Stimulated activated CD8-positive, alpha-beta memory T cell treated with anti-CD3 and anti-CD28 coated beads, Interleukin-7, amount 100 ng/mL, for 48 hours (primary cell): ENCODE measurements at regions not wholly inside any gene's neighbourhood (a gene's known extent, or its start where the extent isn't known, plus 50 kb on each side); places are given as distances from the start of the nearest gene placed in this dataset.

Experiments used
- DNase-seq, 2 donors: peaks; one replicate each; pipeline ENCODE4 v3.0.0-alpha.2; 2020; ENCODE audit warnings: low read depth in 1 of 2; ENCODE audit errors: extremely low read depth in 1 of 2

DNA sequence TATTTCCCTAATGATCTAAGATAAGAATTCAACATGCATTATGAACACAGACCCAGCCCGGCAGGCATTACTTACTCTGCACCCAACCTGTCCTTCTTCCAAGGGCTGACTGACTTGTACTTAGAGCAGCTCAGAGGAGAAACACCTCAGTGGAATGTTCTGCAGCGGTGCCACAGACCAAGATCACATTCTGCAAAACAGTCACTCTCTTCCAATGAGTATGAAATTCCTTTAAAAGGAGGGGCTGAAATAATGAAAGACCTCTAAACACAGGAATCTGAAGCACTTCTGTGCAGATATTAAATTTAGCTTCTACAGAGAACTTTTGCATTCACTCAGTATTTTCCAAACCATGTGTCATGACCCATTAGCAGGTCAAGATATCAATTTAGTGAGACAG is 172.9 kb downstream of the ZDHHC21 start:
- no peak for DNase-seq

GRCh38 chr9:14517154-14517906 is 175.9 kb downstream of the ZDHHC21 start:
- DNase-seq, result no peak

GRCh38 chr9:14516656-14517055 is 176.6 kb downstream of the ZDHHC21 start:
- DNase-seq, result no peak

GRCh38 chr9:14515571-14516198 is 177.5 kb downstream of the ZDHHC21 start:
- no peak for DNase-seq

- no peak for DNase-seq
Observed at GRCh38 chr9:14515049-14515448, 178.2 kb downstream of the ZDHHC21 start.

DNA sequence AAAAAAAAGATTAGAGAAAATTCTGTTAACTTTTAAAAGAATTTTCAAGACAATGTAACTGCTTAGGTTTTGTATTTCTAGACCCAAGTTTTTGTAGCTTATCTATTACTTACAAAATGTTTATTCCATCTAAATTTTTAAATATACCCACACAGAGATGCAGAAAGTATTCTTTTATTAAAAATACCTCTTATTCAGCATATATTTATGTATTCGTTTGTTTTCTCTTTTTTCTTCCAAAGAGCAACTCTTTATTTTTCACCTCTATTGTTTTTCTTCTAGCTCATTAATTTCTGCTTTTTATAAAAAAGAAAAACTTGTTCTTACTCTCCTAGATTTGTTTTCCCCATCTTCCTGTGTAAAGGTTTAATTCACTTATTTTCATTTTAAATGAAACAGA is 180.3 kb downstream of the ZDHHC21 start:
- DNase-seq, result no peak

DNA sequence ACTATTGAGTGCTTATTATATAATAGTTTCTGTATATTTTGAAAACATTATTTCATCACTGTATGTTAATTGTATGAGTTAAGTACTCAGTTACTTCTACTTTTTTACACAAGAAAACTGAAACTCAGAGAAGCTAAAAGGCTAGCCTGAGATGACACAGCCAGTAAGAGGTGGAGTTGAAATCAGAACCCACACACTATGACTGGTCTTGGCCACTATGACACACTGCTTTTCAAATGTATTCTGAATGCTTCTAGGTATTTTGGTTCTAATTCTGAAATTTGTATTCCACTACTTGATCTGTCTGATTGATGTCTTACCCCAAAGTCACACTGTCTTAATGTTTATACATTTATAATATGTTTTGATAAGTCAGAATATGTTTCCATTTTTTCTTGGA is 181.8 kb downstream of the ZDHHC21 start:
- no peak for DNase-seq

GRCh38 chr9:14508884-14509283 is 184.3 kb downstream of the ZDHHC21 start:
- DNase-seq, result no peak

DNA sequence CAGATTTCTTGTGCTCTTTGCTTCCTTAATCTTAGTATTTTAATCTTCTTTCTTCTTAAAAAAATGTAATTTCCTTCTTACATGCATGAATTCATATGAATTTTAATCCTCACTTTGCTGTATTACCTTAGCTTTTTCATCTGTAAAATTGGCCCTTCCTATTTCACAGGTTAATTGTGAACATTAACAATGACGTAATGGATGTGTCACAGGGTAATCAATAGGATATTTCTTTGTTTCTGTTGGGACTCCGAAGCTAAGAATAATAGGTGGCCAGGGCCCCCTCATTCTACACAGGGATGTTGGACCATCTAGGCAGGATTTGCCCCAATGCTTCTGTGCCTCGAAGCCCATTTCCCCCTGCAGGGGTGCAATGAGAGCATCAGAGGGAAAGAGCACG is 187.4 kb upstream of the NFIB start:
- no peak for DNase-seq

- no peak for DNase-seq
Observed at GRCh38 chr9:14500705-14501104, 186.8 kb upstream of the NFIB start.

DNA sequence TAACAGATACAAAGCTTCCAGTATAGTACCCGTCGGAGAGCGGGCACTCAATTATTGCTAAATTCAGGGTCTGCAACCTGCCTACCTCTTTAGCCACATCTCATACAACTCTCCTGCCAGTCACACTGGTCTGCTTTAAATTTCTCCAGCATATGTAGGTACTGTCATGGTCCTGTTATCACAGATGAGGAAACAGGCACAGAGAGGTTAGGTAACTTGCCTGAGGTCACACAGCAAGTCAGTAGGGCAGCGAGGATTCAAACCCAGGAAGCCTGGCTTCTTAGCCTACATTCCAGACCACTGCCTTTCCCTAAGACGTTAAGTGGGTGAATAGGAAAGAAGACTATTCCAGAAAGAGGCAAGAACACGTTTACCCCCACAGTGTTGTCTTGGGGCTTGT is 186.0 kb upstream of the NFIB start:
- DNase-seq, result no peak

- DNase-seq, result no peak
Observed at GRCh38 chr9:14498824-14499223, 184.9 kb upstream of the NFIB start.

- no peak for DNase-seq
Observed at GRCh38 chr9:14497476-14497875, 183.5 kb upstream of the NFIB start.

- no peak for DNase-seq
Observed at GRCh38 chr9:14488421-14489190, 174.7 kb upstream of the NFIB start.

DNA sequence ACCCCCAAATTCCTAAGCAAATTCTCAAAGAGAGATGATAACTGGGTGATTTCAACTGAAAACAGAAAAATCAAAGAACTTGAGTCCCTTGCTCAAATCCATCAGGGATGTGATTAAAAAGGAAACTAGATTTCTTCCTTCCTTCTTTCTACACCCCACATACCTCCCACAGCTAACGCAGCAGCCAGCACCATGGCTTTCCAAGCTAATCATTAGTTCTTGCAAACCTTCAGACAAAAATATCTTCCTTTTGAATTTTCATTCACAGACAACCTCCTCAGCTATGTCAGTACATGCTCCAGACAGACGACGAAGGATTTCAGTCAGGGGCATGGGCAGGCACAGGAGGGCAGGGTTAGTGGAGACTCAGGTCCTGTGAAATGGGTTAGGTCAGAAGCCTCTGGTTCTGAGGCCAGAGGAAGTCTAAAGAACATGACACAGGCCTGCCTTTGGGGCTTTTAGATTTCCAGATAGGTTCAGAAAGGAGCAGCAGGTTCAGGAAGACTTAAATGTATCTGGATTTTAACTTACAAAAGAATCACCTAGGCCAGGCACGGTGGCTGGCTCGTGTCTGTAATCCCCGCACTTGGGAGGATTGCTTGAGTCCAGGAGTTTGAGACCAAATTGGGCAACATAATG is 173.7 kb upstream of the NFIB start:
- DNase-seq, result no peak

DNA sequence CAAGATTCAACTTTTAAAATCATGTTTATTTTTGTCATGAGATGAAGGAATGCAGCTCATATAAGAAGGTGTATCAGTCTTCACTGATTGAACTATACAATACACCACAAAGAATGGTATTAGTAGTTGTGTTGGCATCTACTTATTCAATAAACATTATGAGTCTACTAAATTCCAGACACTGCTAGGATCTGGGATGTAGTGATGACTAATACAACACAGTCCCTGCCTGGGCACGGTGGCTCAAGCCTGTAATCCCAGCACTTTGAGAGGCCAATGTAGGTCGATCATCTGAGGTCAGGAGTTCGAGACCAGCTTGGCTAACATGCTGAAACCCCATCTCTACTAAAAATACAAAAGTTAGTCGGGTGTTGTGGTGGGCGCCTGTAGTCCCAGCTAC is 171.4 kb upstream of the NFIB start:
- no peak for DNase-seq

GRCh38 chr9:14482856-14483255 is 168.9 kb upstream of the NFIB start:
- no peak for DNase-seq

DNA sequence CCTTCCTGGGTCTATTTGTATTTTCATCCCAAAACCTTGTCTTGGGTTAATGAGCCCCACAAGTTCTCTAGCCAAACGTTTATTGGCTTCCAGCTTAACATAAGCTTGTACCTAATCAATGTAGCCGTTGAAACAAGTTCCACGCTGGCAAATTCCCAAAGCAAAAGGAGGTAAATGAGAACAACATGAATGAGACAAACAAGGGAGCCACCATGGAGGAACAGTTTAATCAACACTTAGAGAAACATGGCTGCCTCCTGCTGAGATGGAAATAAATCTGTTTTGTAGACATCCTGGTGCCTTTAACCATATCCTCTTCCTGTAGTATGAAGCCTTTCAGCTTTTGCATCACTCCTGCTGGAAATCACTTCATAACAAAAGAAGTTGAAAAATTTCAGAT is 166.6 kb upstream of the NFIB start:
- DNase-seq, result no peak

- no peak for DNase-seq
Observed at GRCh38 chr9:14479163-14479560, 165.2 kb upstream of the NFIB start.

DNA sequence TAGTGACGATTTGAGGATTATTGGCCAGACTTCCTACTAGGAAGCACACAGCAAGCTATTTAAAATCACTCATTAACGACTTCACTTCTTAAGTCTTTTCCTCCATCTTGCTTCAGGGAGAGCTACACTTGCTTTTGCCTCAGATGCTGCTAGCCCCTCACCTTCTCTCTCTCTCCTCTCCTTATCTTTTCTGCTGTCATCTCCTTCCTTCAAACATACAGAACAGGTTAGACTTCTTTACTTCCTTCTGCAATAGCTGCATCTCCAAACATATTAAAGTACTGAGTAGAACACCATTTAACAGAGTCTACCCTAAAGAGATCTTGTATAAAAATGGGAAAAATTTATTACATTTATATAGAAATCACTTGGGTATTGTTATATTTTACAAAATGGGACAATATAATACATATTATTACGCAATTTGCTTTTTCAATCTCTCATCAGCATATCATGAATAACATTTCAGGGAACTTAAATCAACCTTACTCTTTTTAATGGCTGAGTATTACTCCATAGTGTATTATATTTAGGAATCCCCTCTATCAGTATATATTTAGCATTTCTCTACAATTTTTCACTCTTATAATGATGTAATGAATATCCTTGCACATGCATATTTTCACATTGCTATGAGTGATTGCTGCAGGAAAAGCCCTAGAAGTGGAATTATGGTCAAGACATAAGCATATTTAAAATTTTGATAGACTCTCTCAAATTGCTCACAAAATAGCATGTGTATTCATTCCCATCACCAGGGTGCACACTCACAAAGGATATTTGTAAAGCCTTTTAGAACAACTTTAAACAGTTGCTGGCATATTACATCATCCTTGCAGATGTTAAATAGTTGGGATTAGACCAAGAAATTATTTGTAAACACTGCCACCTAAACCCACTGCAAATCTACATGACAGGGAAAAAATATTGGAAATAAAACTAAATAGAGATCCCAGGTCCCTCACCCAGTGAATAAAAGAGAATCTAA is 164.5 kb upstream of the NFIB start:
- DNase-seq, result no peak
